GM12892 (cell line): ENCODE measurements at regions not wholly inside any gene's neighbourhood (a gene's known extent, or its start where the extent isn't known, plus 50 kb on each side); places are given as distances from the start of the nearest gene placed in this dataset.

ENCODE experiments used
- POLR2A ChIP-seq: IDR thresholded peaks from 2 replicates; pipeline ENCODE4 v1.6.1; 2011; ENCODE audit warnings: low read depth, low read length, control low read depth
- POLR2AphosphoS5 ChIP-seq: IDR thresholded peaks from 2 replicates; pipeline ENCODE4 v1.6.1; 2011; ENCODE audit warnings: low read depth, low read length, control low read depth

GRCh38 chr4:13930155-13930554, 302.6 kb upstream of the BOD1L1 start:
- TF ChIP-seq POLR2A, result no peak
- TF ChIP-seq POLR2AphosphoS5, result no peak
